Astrocyte of the spinal cord (primary cell): ENCODE measurements at regions not wholly inside any gene's neighbourhood (a gene's known extent, or its start where the extent isn't known, plus 50 kb on each side); places are given as distances from the start of the nearest gene placed in this dataset.

Source experiments
- DNase-seq: peaks from one replicate; pipeline ENCODE4 v3.0.0; 2011; ENCODE audit warnings: low read depth, low spot score
- H3K4me3 ChIP-seq: 2 replicates; pipeline ENCODE4 v1.5.1; 2011; ENCODE audit warnings: low read depth, mild to moderate bottlenecking, low read length, moderate library complexity
- in situ Hi-C: cut with HindIII; loops from 2 replicates; pipeline ENCODE4 v1.10.0; 2017; ENCODE audit warnings: low sequenced_read_pairs
- TF ChIP-seq, protein P1 (sequence below): IDR thresholded peaks from 2 replicates; pipeline ENCODE4 v1.5.1; 2012; ENCODE audit warnings: low read depth, mild to moderate bottlenecking, low read length, inconsistent platforms

GRCh38 chr11:59302991-59303390 lies 55.7 kb upstream of the OR5AN1 start:
- no peak for DNase-seq
- TF ChIP-seq, protein P1, sequence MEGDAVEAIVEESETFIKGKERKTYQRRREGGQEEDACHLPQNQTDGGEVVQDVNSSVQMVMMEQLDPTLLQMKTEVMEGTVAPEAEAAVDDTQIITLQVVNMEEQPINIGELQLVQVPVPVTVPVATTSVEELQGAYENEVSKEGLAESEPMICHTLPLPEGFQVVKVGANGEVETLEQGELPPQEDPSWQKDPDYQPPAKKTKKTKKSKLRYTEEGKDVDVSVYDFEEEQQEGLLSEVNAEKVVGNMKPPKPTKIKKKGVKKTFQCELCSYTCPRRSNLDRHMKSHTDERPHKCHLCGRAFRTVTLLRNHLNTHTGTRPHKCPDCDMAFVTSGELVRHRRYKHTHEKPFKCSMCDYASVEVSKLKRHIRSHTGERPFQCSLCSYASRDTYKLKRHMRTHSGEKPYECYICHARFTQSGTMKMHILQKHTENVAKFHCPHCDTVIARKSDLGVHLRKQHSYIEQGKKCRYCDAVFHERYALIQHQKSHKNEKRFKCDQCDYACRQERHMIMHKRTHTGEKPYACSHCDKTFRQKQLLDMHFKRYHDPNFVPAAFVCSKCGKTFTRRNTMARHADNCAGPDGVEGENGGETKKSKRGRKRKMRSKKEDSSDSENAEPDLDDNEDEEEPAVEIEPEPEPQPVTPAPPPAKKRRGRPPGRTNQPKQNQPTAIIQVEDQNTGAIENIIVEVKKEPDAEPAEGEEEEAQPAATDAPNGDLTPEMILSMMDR: no peak
- no peak overlapping the region for H3K4me3 ChIP-seq
- in situ Hi-C loops: no loop called here

DNA sequence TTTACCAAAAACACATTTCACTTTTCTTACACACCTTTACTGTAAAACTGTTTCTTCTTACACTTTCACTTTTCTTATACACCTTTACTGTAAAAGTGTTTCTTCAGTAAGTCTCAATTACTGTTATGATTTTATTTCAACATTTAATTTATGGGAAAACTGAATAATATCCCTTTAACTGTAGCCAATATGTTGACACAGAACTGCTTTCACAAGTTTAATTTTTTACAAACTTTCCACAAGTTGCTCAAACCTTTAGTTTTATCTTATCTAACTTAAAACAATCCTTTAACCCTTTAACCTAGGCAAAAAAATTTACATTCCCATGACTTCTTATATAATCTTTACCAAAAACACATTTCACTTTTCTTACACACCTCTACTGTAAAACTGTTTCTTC lies 63.3 kb upstream of the OR5AN1 start:
- DNase-seq: no peak
- in situ Hi-C loops: no loop called here
- H3K4me3 ChIP-seq: no peak overlapping the region
- TF ChIP-seq, protein P1: no peak

GRCh38 chr11:59292611-59293010 lies 66.1 kb upstream of the OR5AN1 start:
- no peak for DNase-seq
- TF ChIP-seq, protein P1: no peak
- no peak overlapping the region for H3K4me3 ChIP-seq
- in situ Hi-C loops: no loop called here

- TF ChIP-seq, protein P1: no peak
- no peak for DNase-seq
- in situ Hi-C loops: no loop called here
- H3K4me3 ChIP-seq: no peak overlapping the region
Observed at GRCh38 chr11:59291228-59291627, 67.5 kb upstream of the OR5AN1 start.

- TF ChIP-seq, protein P1: no peak
- no peak overlapping the region for H3K4me3 ChIP-seq
- DNase-seq: no peak
- in situ Hi-C loops: no loop called here
Observed at GRCh38 chr11:59289356-59290181, 69.1 kb upstream of the OR5AN1 start.

DNA sequence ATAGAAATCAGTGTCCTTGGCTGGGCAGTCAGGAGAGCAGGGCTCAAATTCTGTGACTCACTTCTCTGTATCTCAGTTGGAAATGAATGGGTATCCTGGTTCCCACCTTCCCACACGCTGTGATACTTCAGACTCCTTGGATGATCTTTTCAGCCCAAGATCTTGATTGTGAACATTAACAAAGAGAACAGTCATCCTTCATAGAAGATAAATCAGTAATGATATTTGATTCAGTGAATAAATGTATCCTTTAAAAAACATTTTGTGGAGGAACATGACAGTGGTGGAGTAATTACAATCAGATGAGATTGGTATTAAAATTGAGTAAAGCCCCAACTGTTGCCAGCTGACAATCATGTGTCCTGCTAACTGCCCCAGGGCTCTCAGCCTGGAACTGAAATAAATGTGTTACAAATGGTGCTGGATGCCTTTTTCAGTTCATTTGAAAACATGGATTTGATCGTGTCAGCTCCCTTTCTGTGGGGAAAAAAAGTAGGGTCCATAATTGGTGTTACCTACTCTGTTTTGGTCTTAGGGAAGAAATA lies 72.9 kb upstream of the OR5AN1 start:
- in situ Hi-C loops: no loop called here
- TF ChIP-seq, protein P1: no peak
- no peak overlapping the region for H3K4me3 ChIP-seq
- DNase-seq: no peak
